GM12878 (cell line): ENCODE measurements at regions not wholly inside any gene's neighbourhood (a gene's known extent, or its start where the extent isn't known, plus 50 kb on each side); places are given as distances from the start of the nearest gene placed in this dataset.

Experiments used
- ATAC-seq: fragments of 200-7000 bp; cut with Tn5 transposase; 3 replicates; pipeline ENCODE4 v1.9.1; 2020; ENCODE audit warnings: mild to moderate bottlenecking, moderate library complexity
- BruUV-seq: library from RNA; stranded (reverse); fragments of 400-500 nt; replicated peaks from 2 replicates; lab custom pipeline; 2021; lab: Mats Ljungman, UMichigan
- CTCF ChIA-PET: fragments of 300-600 bp; sonication (Branson Sonifier 250); formaldehyde crosslinking; extraction: SDS; loops from one replicate; lab custom pipeline; 2021; ENCODE audit warnings: inconsistent platforms; lab: Yijun Ruan, JAX
- POLR2A ChIA-PET: fragments of 350-600 bp; formaldehyde crosslinking; extraction: SDS; loops from one replicate; lab custom pipeline; 2021; ENCODE audit warnings: inconsistent platforms; lab: Charles Lee
- RAD21 ChIA-PET: fragments of 300-600 bp; sonication (Branson Sonifier 250); formaldehyde crosslinking; loops from one replicate; lab custom pipeline; 2023; ENCODE audit warnings: antibody characterized with exemption; ENCODE audit not compliant: unreplicated experiment; lab: Charles Lee
- SMC1A ChIA-PET: fragments of 300-600 bp; sonication (Branson Sonifier 250); formaldehyde crosslinking; loops from one replicate; lab custom pipeline; 2023; ENCODE audit not compliant: unreplicated experiment, uncharacterized antibody; lab: Charles Lee
- DNase-seq: peaks from one replicate; pipeline ENCODE4 v3.0.0-alpha.2; 2011; ENCODE audit warnings: low read depth, low spot score
- FAIRE-seq: peaks from 3 replicates; lab custom pipeline; 2011; peaks lifted over from hg19 to GRCh38; lab: Jason Lieb, UNC
- H2AFZ ChIP-seq: 2 replicates; pipeline ENCODE4 v1.6.0; 2011; ENCODE audit warnings: low read depth, low read length, control low read depth; ENCODE audit not compliant: control insufficient read depth
- H3K27ac ChIP-seq: 2 replicates; pipeline ENCODE4 v1.5.1; 2011; ENCODE audit warnings: control low read depth; ENCODE audit not compliant: control insufficient read depth, insufficient read depth
- H3K27me3 ChIP-seq, 2 experiments: replicated peaks in 1 of 2; 2 replicates each; pipeline versions ENCODE4 v1.6.0 to v1.6.1; 2011; ENCODE audit warnings: low read length in 1 of 2; ENCODE audit not compliant: control insufficient read depth in 2 of 2, insufficient read depth in 2 of 2
- H3K36me3 ChIP-seq, 2 experiments: 2 replicates each; pipeline ENCODE4 v1.5.1; 2011; ENCODE audit warnings: low read length in 1 of 2; ENCODE audit not compliant: control insufficient read depth in 2 of 2, insufficient read depth in 2 of 2
- H3K4me1 ChIP-seq: 2 replicates; pipeline ENCODE4 v1.6.1; 2011; ENCODE audit warnings: mild to moderate bottlenecking, low read length, moderate library complexity, mixed read lengths; ENCODE audit not compliant: control insufficient read depth, insufficient read depth
- H3K4me2 ChIP-seq: 2 replicates; pipeline ENCODE4 v1.6.0; 2011; ENCODE audit warnings: control low read depth; ENCODE audit not compliant: control insufficient read depth, insufficient read depth
- H3K4me3 ChIP-seq: fragments of 200-600 bp; sonication (generic); 2 replicates; pipeline ENCODE4 v1.5.1; 2016
- H3K79me2 ChIP-seq: 2 replicates; pipeline ENCODE4 v1.6.0; 2011; ENCODE audit warnings: low read length; ENCODE audit not compliant: control insufficient read depth, insufficient read depth
- H3K9ac ChIP-seq: 2 replicates; pipeline ENCODE4 v1.8.0; 2011; ENCODE audit warnings: low read length, control low read depth, mixed read lengths; ENCODE audit not compliant: control insufficient read depth, insufficient read depth
- H3K9me3 ChIP-seq: replicated peaks from 3 replicates; pipeline ENCODE4 v1.5.1; 2011; ENCODE audit warnings: mild to moderate bottlenecking, low read length; ENCODE audit not compliant: control insufficient read depth, insufficient read depth
- H4K20me1 ChIP-seq: 2 replicates; pipeline ENCODE4 v1.6.0; 2011; ENCODE audit not compliant: control insufficient read depth, insufficient read depth
- ATF2 ChIP-seq: IDR thresholded peaks from 2 replicates; pipeline ENCODE4 v1.6.1; 2012; ENCODE audit warnings: low read length, inconsistent platforms
- BCL11A ChIP-seq: IDR thresholded peaks from 2 replicates; pipeline ENCODE4 v1.6.1; 2011; ENCODE audit warnings: low read depth, low read length
- BHLHE40 ChIP-seq, 2 experiments: fragments of 450-650 bp in 1 of 2; IDR thresholded peaks; 2 replicates each; pipeline ENCODE4 v1.6.1; 2011 to 2017; ENCODE audit warnings: low read depth in 2 of 2, borderline replicate concordance in 1 of 2, improper control_type of control experiment in 1 of 2, low read length in 1 of 2, mild to moderate bottlenecking in 1 of 2
- CBX5 ChIP-seq: sonication (generic); IDR thresholded peaks from 2 replicates; pipeline ENCODE4 v1.6.1; 2016; ENCODE audit warnings: low read depth, moderate library complexity, mild to moderate bottlenecking, inconsistent platforms
- CHD2 ChIP-seq: IDR thresholded peaks from 2 replicates; pipeline ENCODE4 v1.6.1; 2011; ENCODE audit warnings: low read depth, low read length, improper control_type of control experiment, borderline replicate concordance
- FOXM1 ChIP-seq: IDR thresholded peaks from 2 replicates; pipeline ENCODE4 v1.6.1; 2012; ENCODE audit warnings: low read depth, mild to moderate bottlenecking, inconsistent platforms, low read length, moderate library complexity
- HDGF ChIP-seq: fragments of 450-650 bp; IDR thresholded peaks from 2 replicates; pipeline ENCODE4 v1.6.1; 2016; ENCODE audit warnings: antibody characterized with exemption
- HSF1 ChIP-seq: fragments of 150-350 bp; IDR thresholded peaks from 2 replicates; pipeline ENCODE4 v1.6.1; 2014; ENCODE audit warnings: mild to moderate bottlenecking, low read depth, low read length
- IKZF2 ChIP-seq, 2 experiments: fragments of 450-650 bp; IDR thresholded peaks; 2 replicates each; pipeline ENCODE4 v1.6.1; 2017; ENCODE audit warnings: mild to moderate bottlenecking in 2 of 2, moderate library complexity in 2 of 2
- MEF2B ChIP-seq: fragments of 450-650 bp; IDR thresholded peaks from 2 replicates; pipeline ENCODE4 v1.6.1; 2018; ENCODE audit warnings: mild to moderate bottlenecking, moderate library complexity; ENCODE audit not compliant: partially characterized antibody, poor library complexity, severe bottlenecking
- NFIC ChIP-seq: IDR thresholded peaks from 2 replicates; pipeline ENCODE4 v1.6.1; 2012; ENCODE audit warnings: low read depth, mild to moderate bottlenecking, inconsistent platforms, low read length, moderate library complexity
- RCOR1 ChIP-seq: conservative IDR thresholded peaks from 2 replicates; pipeline ENCODE4 v1.6.1; 2012; ENCODE audit warnings: low read depth, low read length, improper control_type of control experiment
- REST ChIP-seq: IDR thresholded peaks from 2 replicates; pipeline ENCODE4 v1.6.1; 2012; ENCODE audit warnings: mild to moderate bottlenecking, low read depth, low read length
- SREBF1 ChIP-seq: IDR thresholded peaks from 2 replicates; pipeline ENCODE4 v1.6.1; 2012; ENCODE audit warnings: mild to moderate bottlenecking, low read length
- USF1 ChIP-seq: IDR thresholded peaks from 2 replicates; pipeline ENCODE4 v1.6.1; 2011; ENCODE audit warnings: borderline replicate concordance, low read depth, mild to moderate bottlenecking, moderate library complexity, mixed read lengths, low read length; ENCODE audit not compliant: insufficient read depth; ENCODE audit errors: extremely low read length
- ZBED1 ChIP-seq: IDR thresholded peaks from 2 replicates; pipeline ENCODE4 v1.6.1; 2016; ENCODE audit warnings: borderline replicate concordance
- ZNF217 ChIP-seq: fragments of 450-650 bp; IDR thresholded peaks from 2 replicates; pipeline ENCODE4 v1.6.1; 2017; ENCODE audit warnings: antibody characterized with exemption, mild to moderate bottlenecking
- ZNF384 ChIP-seq: IDR thresholded peaks from 2 replicates; pipeline ENCODE4 v1.6.1; 2012; ENCODE audit warnings: low read depth, mild to moderate bottlenecking, low read length, improper control_type of control experiment, borderline replicate concordance
- WGBS: methylation state at CpG from one replicate; pipeline ENCODE4 v1.1.6; 2016; ENCODE audit warnings: low lambda C conversion rate; ENCODE audit not compliant: insufficient replicate concordance, insufficient coverage; ENCODE audit errors: missing lambda C conversion rate; 5-methylcytosine and 5-hydroxymethylcytosine counted together
- in situ Hi-C: fragments of 300-500 bp; cut with MboI; formaldehyde crosslinking; loops from 9 replicates; pipeline ENCODE4 v1.14.3; 2018; ENCODE audit warnings: mixed read lengths
- intact Hi-C: fragments of 100-400 bp; cut with micrococcal nuclease; formaldehyde crosslinking; loops from one replicate; pipeline ENCODE4 v1.14.2; 2022; ENCODE audit not compliant: unreplicated experiment

- TF ChIP-seq HSF1 (no peak), NFIC (no peak), MEF2B (no peak), CBX5 (no peak), HDGF (no peak), CHD2 (no peak), ATF2 (no peak), ZBED1 (no peak), SREBF1 (no peak), BHLHE40 (IDR thresholded peaks at IDR 0.05; ENCODE audit: borderline replicate concordance in 1 of 2, low read depth in 2 of 2, low read length in 1 of 2) (no peak)
These were observed 707.0 kb upstream of the ZEB2 start (continued) for GRCh38 chr2:145226901-145227300.

- ChIA-PET SMC1A (no interaction called here), POLR2A (no interaction called here), RAD21 (no interaction called here), CTCF (no interaction called here)
- no peak for ATAC-seq
- H3K4me2 ChIP-seq, result no peak overlapping the region
- intact Hi-C loops, result no loop called here
- no peak for FAIRE-seq
- no peaks in the 10 kb centered on the region for H3K79me2 ChIP-seq
- no peak overlapping the region for H3K4me3 ChIP-seq
- H4K20me1 ChIP-seq, result no peaks in the 10 kb centered on the region
- H3K9me3 ChIP-seq, result no peaks in the 10 kb centered on the region
- no peak overlapping the region for H2AFZ ChIP-seq
- H3K27ac ChIP-seq, result no peak overlapping the region
- no peaks in the 10 kb centered on the region for H3K4me1 ChIP-seq
- H3K36me3 ChIP-seq, result no peaks in the 10 kb centered on the region
- BruUV-seq, result no TSS peak
- no peaks in the 10 kb centered on the region for H3K27me3 ChIP-seq
- H3K9ac ChIP-seq, result no peak overlapping the region
- DNase-seq, result no peak
- 0% methylated on average over 1 of the region's 1 CpG for WGBS
- in situ Hi-C loops, result no loop called here
- TF ChIP-seq FOXM1, result no peak
- no peak for TF ChIP-seq ZNF384
- TF ChIP-seq REST, result no peak
- TF ChIP-seq USF1, result no peak
- TF ChIP-seq BCL11A, result no peak
- TF ChIP-seq ZNF217, result no peak
- TF ChIP-seq ZBED1, result no peak
- TF ChIP-seq IKZF2 (IDR thresholded peaks at IDR 0.05), result no peak
- no peak for TF ChIP-seq RCOR1
These were observed 701.6 kb upstream of the ZEB2 start for GRCh38 chr2:145221516-145221915.
